Thoracic aorta (tissue), 2 donors: ENCODE measurements at regions not wholly inside any gene's neighbourhood (a gene's known extent, or its start where the extent isn't known, plus 50 kb on each side); places are given as distances from the start of the nearest gene placed in this dataset.

Source experiments
- ATAC-seq: fragments of 150-250 bp; one replicate; pipeline ENCODE4 v1.8.0; 2017; ENCODE audit warnings: low read depth; ENCODE audit not compliant: insufficient number of reproducible peaks, low FRiP score
- DNase-seq: peaks from one replicate; pipeline ENCODE4 v3.0.0-alpha.2; 2020; ENCODE audit warnings: low spot score
- H3K27ac ChIP-seq, 2 donors: fragments of 200-600 bp; sonication (generic); 1 replicate in 1 of 2; 2 replicates in 1 of 2; pipeline ENCODE4 v1.5.1; 2016; ENCODE audit warnings: mild to moderate bottlenecking in 2 of 2, moderate library complexity in 2 of 2
- H3K27me3 ChIP-seq: fragments of 200-600 bp; sonication (generic); replicated peaks from 2 replicates; pipeline ENCODE4 v1.6.0; 2016; ENCODE audit warnings: mild to moderate bottlenecking; ENCODE audit not compliant: insufficient read depth
- H3K36me3 ChIP-seq: fragments of 200-600 bp; sonication (generic); one replicate; pipeline ENCODE4 v1.5.1; 2016
- H3K4me1 ChIP-seq, 2 donors: fragments of 200-600 bp; sonication (generic); 1 replicate in 1 of 2; 2 replicates in 1 of 2; pipeline versions ENCODE4 v1.5.1 to v1.6.0; 2016; ENCODE audit warnings: low read depth in 2 of 2, mild to moderate bottlenecking in 1 of 2; ENCODE audit not compliant: control insufficient read depth in 1 of 2
- H3K4me3 ChIP-seq: fragments of 200-600 bp; sonication (generic); 2 replicates; pipeline ENCODE4 v1.5.1; 2016; ENCODE audit warnings: mild to moderate bottlenecking
- H3K9me3 ChIP-seq: fragments of 200-600 bp; sonication (generic); 2 replicates; pipeline ENCODE4 v1.5.1; 2016
- CTCF ChIP-seq: fragments of 200-600 bp; sonication (generic); IDR thresholded peaks from one replicate; pipeline ENCODE4 v1.5.1; 2019; ENCODE audit warnings: antibody characterized with exemption

- Histone ChIP-seq H3K27me3 (no peaks in the 10 kb centered on the region), H3K4me3 (no peak overlapping the region), H3K27ac (no peak overlapping the region), H3K4me1 (peaks cover 12 to 23% of the 10 kb centered on the region in 2 donors), H3K36me3 (peaks cover 22% of the 10 kb centered on the region), H3K9me3 (no peaks in the 10 kb centered on the region)
- DNase-seq: no peak
- ATAC-seq: no peak
- TF ChIP-seq CTCF: no peak
These were observed 106.6 kb downstream of the NCOR2 start for GRCh38 chr12:124460771-124461170.

GRCh38 chr12:124459852-124460645 lies 107.4 kb downstream of the NCOR2 start:
- TF ChIP-seq CTCF: no peak
- H3K4me1 ChIP-seq: peaks cover 12 to 29% of the 10 kb centered on the region in 2 donors
- H3K27me3 ChIP-seq: no peaks in the 10 kb centered on the region
- H3K27ac ChIP-seq: no peak overlapping the region
- DNase-seq (no peak), ATAC-seq (no peak)
- peaks cover 17% of the 10 kb centered on the region for H3K36me3 ChIP-seq
- H3K4me3 ChIP-seq: no peak overlapping the region
- no peaks in the 10 kb centered on the region for H3K9me3 ChIP-seq

- H3K27me3 ChIP-seq: no peaks in the 10 kb centered on the region
- no peak for DNase-seq
- H3K4me1 ChIP-seq: peaks cover 15 to 37% of the 10 kb centered on the region in 2 donors
- no peaks in the 10 kb centered on the region for H3K9me3 ChIP-seq
- peak overlapping the region; percentile 92 to 94 for H3K27ac ChIP-seq
- peaks cover 9% of the 10 kb centered on the region for H3K36me3 ChIP-seq
- ATAC-seq: no peak
- no peak overlapping the region for H3K4me3 ChIP-seq
- TF ChIP-seq CTCF: no peak
These were observed 108.2 kb downstream of the NCOR2 start for GRCh38 chr12:124458992-124459851.

GRCh38 chr12:124458220-124458991 lies 109.0 kb downstream of the NCOR2 start:
- Histone ChIP-seq H3K4me3 (peak overlapping the region; percentile 70), H3K4me1 (peaks cover 21 to 45% of the 10 kb centered on the region in 2 donors), H3K27me3 (no peaks in the 10 kb centered on the region), H3K27ac (peak overlapping the region; percentile 92 to 94), H3K36me3 (peaks cover 4% of the 10 kb centered on the region), H3K9me3 (no peaks in the 10 kb centered on the region)
- no peak for DNase-seq
- ATAC-seq: peak; percentile 2
- no peak for TF ChIP-seq CTCF
